Heart left ventricle (tissue), 13 donors: ENCODE measurements at regions not wholly inside any gene's neighbourhood (a gene's known extent, or its start where the extent isn't known, plus 50 kb on each side); places are given as distances from the start of the nearest gene placed in this dataset.

Experiments
- POLR2A ChIP-seq, 2 donors: fragments of 450-650 bp; IDR thresholded peaks; one replicate each; pipeline ENCODE4 v1.6.1; 2017; ENCODE audit warnings: antibody characterized with exemption in 2 of 2, mild to moderate bottlenecking in 2 of 2, moderate library complexity in 2 of 2
- TF ChIP-seq, protein P1 (sequence below), 12 donors: fragments of 200-600 bp; sonication (generic) in 4 of 12; IDR thresholded peaks; one replicate each; pipeline versions ENCODE4 v1.5.0 to v1.8.0; 2018 to 2022; ENCODE audit warnings: antibody characterized with exemption in 12 of 12, mild to moderate bottlenecking in 5 of 12
- donor health status: ischemic (EF 13 %, LVEDD 7.1; RV severe dilation, severe dysfunction).
- donor health status: DM: no; HTN: yes; CAD: no.
- donor health status: DM: no; HTN: no; CAD: no.
- donor health status: ischemic (EF 25% LVEDD 6.9; RV normal size, moderate dysfunction).
- donor health status: ischemic (EF 25% LVEDD 5.7; RV mildly dilated, moderate dysfunction).
- donor health status: ischemic (EF 35%, LVEDD 5.7; RV mildly dilated, moderate dysfunction).
- donor health status: nonischemic (EF 11% LVEDD 7.7; RV severe dilation, severe dysfunction).
- donor health status: DM: yes; HTN: yes; CAD: no.
- donor health status: PGD.
- donor health status: ischemic (EF 29% LVEDD 5.4; RV normal size, mild dysfunction).
- donor health status: nonischemic (EF 23%, LVEDD 6.1; RV moderate dilation, normal function).

- no peak for TF ChIP-seq POLR2A (IDR thresholded peaks at IDR 0.05)
- TF ChIP-seq, protein P1, sequence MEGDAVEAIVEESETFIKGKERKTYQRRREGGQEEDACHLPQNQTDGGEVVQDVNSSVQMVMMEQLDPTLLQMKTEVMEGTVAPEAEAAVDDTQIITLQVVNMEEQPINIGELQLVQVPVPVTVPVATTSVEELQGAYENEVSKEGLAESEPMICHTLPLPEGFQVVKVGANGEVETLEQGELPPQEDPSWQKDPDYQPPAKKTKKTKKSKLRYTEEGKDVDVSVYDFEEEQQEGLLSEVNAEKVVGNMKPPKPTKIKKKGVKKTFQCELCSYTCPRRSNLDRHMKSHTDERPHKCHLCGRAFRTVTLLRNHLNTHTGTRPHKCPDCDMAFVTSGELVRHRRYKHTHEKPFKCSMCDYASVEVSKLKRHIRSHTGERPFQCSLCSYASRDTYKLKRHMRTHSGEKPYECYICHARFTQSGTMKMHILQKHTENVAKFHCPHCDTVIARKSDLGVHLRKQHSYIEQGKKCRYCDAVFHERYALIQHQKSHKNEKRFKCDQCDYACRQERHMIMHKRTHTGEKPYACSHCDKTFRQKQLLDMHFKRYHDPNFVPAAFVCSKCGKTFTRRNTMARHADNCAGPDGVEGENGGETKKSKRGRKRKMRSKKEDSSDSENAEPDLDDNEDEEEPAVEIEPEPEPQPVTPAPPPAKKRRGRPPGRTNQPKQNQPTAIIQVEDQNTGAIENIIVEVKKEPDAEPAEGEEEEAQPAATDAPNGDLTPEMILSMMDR (IDR thresholded peaks at IDR 0.05) = no peak
Measured at GRCh38 chr3:17938313-17938712, 195.9 kb upstream of the TBC1D5 start.
